ENCODE measurements at regions not wholly inside any gene's neighbourhood (a gene's known extent, or its start where the extent isn't known, plus 50 kb on each side); places are given as distances from the start of the nearest gene placed in this dataset.

GRCh38 chr5:67960939-67961338 is 254.6 kb upstream of the PIK3R1 start:
- no peak for TF ChIP-seq CTCF (IDR thresholded peaks at IDR 0.05)
- TF ChIP-seq POLR2A (IDR thresholded peaks at IDR 0.05) = no peak

Measured in Peyer's patch (tissue), 4 donors.